ENCODE measurements at regions not wholly inside any gene's neighbourhood (a gene's known extent, or its start where the extent isn't known, plus 50 kb on each side); places are given as distances from the start of the nearest gene placed in this dataset.

GRCh38 chr18:40431071-40431985 lies 1523.7 kb upstream of the PIK3C3 start:
- ChIA-PET RAD21 (ENCODE audit: unreplicated experiment) (no interaction called here), SMC1A (ENCODE audit: uncharacterized antibody, unreplicated experiment) (interaction anchor here (1.3 kb wide), 1 partner anchor 32 kb away, joined by 3 read pairs; no protein-coding TSS in a partner anchor), POLR2A (no interaction called here), CTCF (no interaction called here)
- Histone ChIP-seq H3K27ac (ENCODE audit: control insufficient read depth, insufficient read depth) (no peak overlapping the region), H3K36me3 (ENCODE audit: control insufficient read depth in 2 of 2, insufficient read depth in 2 of 2, low read length in 1 of 2) (no peaks in the 10 kb centered on the region), H4K20me1 (ENCODE audit: control insufficient read depth, insufficient read depth) (no peaks in the 10 kb centered on the region), H3K9me3 (replicated peaks; ENCODE audit: control insufficient read depth, insufficient read depth, low read length) (no peaks in the 10 kb centered on the region), H3K79me2 (ENCODE audit: control insufficient read depth, insufficient read depth, low read length) (no peaks in the 10 kb centered on the region), H3K4me1 (ENCODE audit: control insufficient read depth, insufficient read depth, low read length) (no peaks in the 10 kb centered on the region), H3K9ac (ENCODE audit: control insufficient read depth, insufficient read depth, low read length) (no peak overlapping the region), H3K27me3 (replicated peaks in 1 of 2; ENCODE audit: control insufficient read depth in 2 of 2, insufficient read depth in 2 of 2, low read length in 1 of 2) (no peaks in the 10 kb centered on the region), H3K4me3 (no peak overlapping the region), H3K4me2 (ENCODE audit: control insufficient read depth, insufficient read depth) (no peak overlapping the region), H2AFZ (ENCODE audit: control insufficient read depth, low read depth, low read length) (no peak overlapping the region)
- in situ Hi-C loops (cut with MboI) (no loop called here), intact Hi-C loops (cut with micrococcal nuclease; ENCODE audit: unreplicated experiment) (no loop called here)
- WGBS (ENCODE audit: insufficient coverage, insufficient replicate concordance, low lambda C conversion rate, missing lambda C conversion rate), result 32% methylated on average over 6 of the region's 6 CpGs
- ATAC-seq (no peak), FAIRE-seq (no peak), DNase-seq (ENCODE audit: low read depth, low spot score) (no peak)
- BruUV-seq (replicated peaks), result no TSS peak
- TF ChIP-seq CBX3 (IDR thresholded peaks at IDR 0.05; ENCODE audit: borderline replicate concordance, low read depth) (no peak), TAF1 (IDR thresholded peaks at IDR 0.05; ENCODE audit: borderline replicate concordance, low read depth, low read length) (no peak), CBX5 (IDR thresholded peaks at IDR 0.05; ENCODE audit: low read depth) (no peak)

- Histone ChIP-seq H3K36me3 (ENCODE audit: control insufficient read depth in 2 of 2, insufficient read depth in 2 of 2, low read length in 1 of 2) (no peaks in the 10 kb centered on the region), H3K4me2 (ENCODE audit: control insufficient read depth, insufficient read depth) (no peak overlapping the region), H3K4me1 (ENCODE audit: control insufficient read depth, insufficient read depth, low read length) (no peaks in the 10 kb centered on the region), H2AFZ (ENCODE audit: control insufficient read depth, low read depth, low read length) (no peak overlapping the region), H3K79me2 (ENCODE audit: control insufficient read depth, insufficient read depth, low read length) (no peaks in the 10 kb centered on the region), H3K27me3 (replicated peaks in 1 of 2; ENCODE audit: control insufficient read depth in 2 of 2, insufficient read depth in 2 of 2, low read length in 1 of 2) (no peaks in the 10 kb centered on the region), H3K4me3 (no peak overlapping the region), H3K27ac (ENCODE audit: control insufficient read depth, insufficient read depth) (no peak overlapping the region), H3K9me3 (replicated peaks; ENCODE audit: control insufficient read depth, insufficient read depth, low read length) (no peaks in the 10 kb centered on the region), H4K20me1 (ENCODE audit: control insufficient read depth, insufficient read depth) (no peaks in the 10 kb centered on the region), H3K9ac (ENCODE audit: control insufficient read depth, insufficient read depth, low read length) (no peak overlapping the region)
- ChIA-PET CTCF (interaction anchor here (1.2 kb wide), 1 partner anchor 10 kb away, joined by 3 read pairs; no protein-coding TSS in a partner anchor), RAD21 (ENCODE audit: unreplicated experiment) (no interaction called here), SMC1A (ENCODE audit: uncharacterized antibody, unreplicated experiment) (no interaction called here), POLR2A (no interaction called here)
- intact Hi-C loops (cut with micrococcal nuclease; ENCODE audit: unreplicated experiment) (no loop called here), in situ Hi-C loops (cut with MboI) (no loop called here)
- BruUV-seq (replicated peaks), result no TSS peak
- 19% methylated on average over 2 of the region's 2 CpGs for WGBS (ENCODE audit: insufficient coverage, insufficient replicate concordance, low lambda C conversion rate, missing lambda C conversion rate)
- DNase-seq (ENCODE audit: low read depth, low spot score) (no peak), ATAC-seq (no peak), FAIRE-seq (no peak)
- TF ChIP-seq HDGF (IDR thresholded peaks at IDR 0.05), result no peak
- no peak for TF ChIP-seq SUZ12 (IDR thresholded peaks at IDR 0.05; ENCODE audit: unreplicated experiment)
- no peak for TF ChIP-seq ATF2 (IDR thresholded peaks at IDR 0.05; ENCODE audit: low read length)
- no peak for TF ChIP-seq CBX3 (IDR thresholded peaks at IDR 0.05; ENCODE audit: borderline replicate concordance, low read depth)
Measured at GRCh38 chr18:40423291-40423690, 1531.7 kb upstream of the PIK3C3 start.

Data from GM12878 (cell line).